Endodermal cell (in vitro differentiated cells): ENCODE measurements at regions not wholly inside any gene's neighbourhood (a gene's known extent, or its start where the extent isn't known, plus 50 kb on each side); places are given as distances from the start of the nearest gene placed in this dataset.

Experiments used
- DNase-seq: peaks from one replicate; pipeline ENCODE4 v3.0.0-alpha.2; 2017
- H3K27ac ChIP-seq: 2 replicates; pipeline ENCODE4 v1.5.1; 2013; ENCODE audit warnings: mild to moderate bottlenecking, low read depth, low read length, moderate library complexity
- H3K27me3 ChIP-seq: 2 replicates; pipeline ENCODE4 v1.6.1; 2013; ENCODE audit warnings: mild to moderate bottlenecking, low read length, moderate library complexity; ENCODE audit not compliant: insufficient read depth, control insufficient read depth, poor library complexity, severe bottlenecking
- H3K36me3 ChIP-seq: 2 replicates; pipeline ENCODE4 v1.7.0; 2013; ENCODE audit warnings: mild to moderate bottlenecking, low read length, moderate library complexity; ENCODE audit not compliant: control insufficient read depth, insufficient read depth
- H3K4me1 ChIP-seq: one replicate; pipeline ENCODE4 v1.7.0; 2013; ENCODE audit warnings: low read length; ENCODE audit not compliant: control insufficient read depth, insufficient read depth
- H3K4me3 ChIP-seq: 2 replicates; pipeline ENCODE4 v1.5.1; 2013; ENCODE audit warnings: mild to moderate bottlenecking, low read length, moderate library complexity
- H3K9ac ChIP-seq: 2 replicates; pipeline ENCODE4 v1.6.1; 2013; ENCODE audit warnings: mild to moderate bottlenecking, low read length, moderate library complexity; ENCODE audit not compliant: poor library complexity, severe bottlenecking; ENCODE audit errors: extremely low read depth
- H3K9me3 ChIP-seq: 2 replicates; pipeline ENCODE4 v1.6.1; 2013; ENCODE audit warnings: mild to moderate bottlenecking, low read length, moderate library complexity; ENCODE audit not compliant: control insufficient read depth
- H3K27ac Mint-ChIP-seq: 2 replicates; pipeline ENCODE4 v1.8.0; 2020; ENCODE audit warnings: mixed read lengths
- H3K27me3 Mint-ChIP-seq: 2 replicates; pipeline ENCODE4 v1.8.0; 2021; ENCODE audit warnings: mild to moderate bottlenecking, mixed read lengths; ENCODE audit not compliant: insufficient read depth
- H3K36me3 Mint-ChIP-seq: 2 replicates; pipeline ENCODE4 v1.8.0; 2020; ENCODE audit warnings: low read depth, mixed read lengths
- H3K4me1 Mint-ChIP-seq: 2 replicates; pipeline ENCODE4 v1.8.0; 2020; ENCODE audit warnings: mixed read lengths
- H3K4me3 Mint-ChIP-seq: 2 replicates; pipeline ENCODE4 v1.8.0; 2020; ENCODE audit warnings: mild to moderate bottlenecking, moderate library complexity, mixed read lengths
- H3K9me3 Mint-ChIP-seq: 2 replicates; pipeline ENCODE4 v1.8.0; 2020; ENCODE audit warnings: mild to moderate bottlenecking, mixed read lengths
- CTCF ChIP-seq: fragments of 200-600 bp; sonication (generic); conservative IDR thresholded peaks from 2 replicates; pipeline ENCODE4 v1.5.0; 2021; ENCODE audit warnings: antibody characterized with exemption, mild to moderate bottlenecking
- WGBS, 2 experiments: methylation state at CpG; one replicate each; pipeline versions ENCODE4 v1.1.5 to v1.1.7; 2013; ENCODE audit warnings: missing lambda C conversion rate in 2 of 2, mixed read lengths in 1 of 2; ENCODE audit not compliant: insufficient coverage in 1 of 2, insufficient read length in 1 of 2; 5-methylcytosine and 5-hydroxymethylcytosine counted together

GRCh38 chr15:97087006-97087741, 756.7 kb downstream of the NR2F2 start:
- H3K9me3 Mint-ChIP-seq, result no peaks in the 10 kb centered on the region
- no peak for DNase-seq
- 90 to 99% methylated on average over 2 to 3 of the region's 3 CpGs for WGBS, 2 experiments
- no peaks in the 10 kb centered on the region for H3K36me3 Mint-ChIP-seq
- H3K27me3 ChIP-seq, result no peaks in the 10 kb centered on the region
- H3K9ac ChIP-seq, result no peak overlapping the region
- no peaks in the 10 kb centered on the region for H3K27me3 Mint-ChIP-seq
- no peaks in the 10 kb centered on the region for H3K4me1 ChIP-seq
- no peak overlapping the region for H3K4me3 ChIP-seq
- no peak overlapping the region for H3K4me3 Mint-ChIP-seq
- H3K4me1 Mint-ChIP-seq, result peaks cover 7% of the 10 kb centered on the region
- no peak overlapping the region for H3K27ac Mint-ChIP-seq
- H3K36me3 ChIP-seq, result no peaks in the 10 kb centered on the region
- TF ChIP-seq CTCF, result no peak
- no peaks in the 10 kb centered on the region for H3K9me3 ChIP-seq
- H3K27ac ChIP-seq, result no peak overlapping the region

- no CpG with 5 or more reads among the region's 1 CpG for WGBS, 2 experiments
- Mint-ChIP-seq H3K27ac (no peak overlapping the region), H3K4me3 (no peak overlapping the region), H3K27me3 (no peaks in the 10 kb centered on the region), H3K4me1 (no peaks in the 10 kb centered on the region), H3K9me3 (no peaks in the 10 kb centered on the region), H3K36me3 (no peaks in the 10 kb centered on the region)
- no peak for TF ChIP-seq CTCF
- DNase-seq, result no peak
- no peak overlapping the region for H3K27ac ChIP-seq
- H3K9me3 ChIP-seq, result no peaks in the 10 kb centered on the region
- H3K9ac ChIP-seq, result no peak overlapping the region
- no peaks in the 10 kb centered on the region for H3K27me3 ChIP-seq
- H3K4me1 ChIP-seq, result no peaks in the 10 kb centered on the region
- H3K36me3 ChIP-seq, result no peaks in the 10 kb centered on the region
- no peak overlapping the region for H3K4me3 ChIP-seq
Measured at GRCh38 chr15:97091093-97091492, 760.6 kb downstream of the NR2F2 start.

DNA sequence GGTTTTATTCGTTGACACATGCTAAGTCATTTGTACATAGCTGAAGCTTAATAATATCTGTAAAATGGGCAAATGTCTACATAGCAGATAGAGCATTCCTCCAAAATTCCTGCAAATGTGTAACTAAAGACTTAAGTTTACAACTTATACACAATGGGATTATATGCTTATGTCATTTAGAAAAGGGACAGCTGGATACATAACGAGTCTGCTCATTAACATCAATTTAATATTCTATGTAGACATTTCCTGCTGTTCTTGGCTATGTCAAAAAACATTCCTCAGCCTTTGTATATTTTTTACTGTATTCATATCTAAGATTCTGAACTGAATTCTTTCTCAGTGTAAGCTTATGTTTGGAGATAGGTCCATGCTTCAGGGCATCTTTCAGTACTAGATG, 762.2 kb downstream of the NR2F2 start:
- H3K4me1 ChIP-seq, result no peaks in the 10 kb centered on the region
- Mint-ChIP-seq H3K4me1 (no peaks in the 10 kb centered on the region), H3K27me3 (no peaks in the 10 kb centered on the region), H3K9me3 (no peaks in the 10 kb centered on the region), H3K36me3 (no peaks in the 10 kb centered on the region), H3K27ac (no peak overlapping the region), H3K4me3 (no peak overlapping the region)
- H3K9me3 ChIP-seq, result no peaks in the 10 kb centered on the region
- H3K27me3 ChIP-seq, result no peaks in the 10 kb centered on the region
- H3K4me3 ChIP-seq, result no peak overlapping the region
- WGBS, 2 experiments, result 95 to 100% methylated on average over 1 to 2 of the region's 2 CpGs
- no peaks in the 10 kb centered on the region for H3K36me3 ChIP-seq
- DNase-seq, result no peak
- H3K9ac ChIP-seq, result no peak overlapping the region
- no peak overlapping the region for H3K27ac ChIP-seq
- TF ChIP-seq CTCF, result no peak
